Epithelial cell of prostate (primary cell): ENCODE measurements at regions not wholly inside any gene's neighbourhood (a gene's known extent, or its start where the extent isn't known, plus 50 kb on each side); places are given as distances from the start of the nearest gene placed in this dataset.
"Not testable (repeated sequence)": the region's sequence is repeated elsewhere in the genome, so short reads cannot be mapped to it uniquely, and the experiment has no call there.

Experiments
- DNase-seq: peaks from one replicate; pipeline ENCODE4 v3.0.0-alpha.2; 2011; ENCODE audit warnings: low read depth, low spot score
- H3K27ac ChIP-seq: fragments of 450-650 bp; 2 replicates; pipeline ENCODE4 v1.5.1; 2017; ENCODE audit warnings: mild to moderate bottlenecking

DNA sequence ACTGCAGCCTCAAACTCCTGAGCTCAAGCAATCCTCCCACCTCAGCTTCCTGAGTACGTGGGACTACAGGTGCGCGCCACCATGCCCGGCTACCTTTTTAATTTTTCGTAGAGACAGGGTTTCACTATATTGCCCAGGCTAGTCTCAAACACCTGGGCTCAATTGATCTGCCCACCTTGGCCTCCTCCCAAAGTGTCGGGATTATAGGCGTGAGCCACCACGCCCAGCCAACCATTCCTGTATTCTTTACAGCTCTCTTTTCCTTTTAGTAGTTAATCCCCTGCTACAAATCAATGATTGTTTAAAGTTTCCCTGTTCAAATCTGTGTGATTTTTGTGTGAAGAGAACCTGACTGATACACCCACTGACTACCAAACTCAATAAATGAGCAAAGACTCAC lies 75.4 kb upstream of the SVIL start:
- H3K27ac ChIP-seq, result no peak overlapping the region
- DNase-seq, result no peak

DNA sequence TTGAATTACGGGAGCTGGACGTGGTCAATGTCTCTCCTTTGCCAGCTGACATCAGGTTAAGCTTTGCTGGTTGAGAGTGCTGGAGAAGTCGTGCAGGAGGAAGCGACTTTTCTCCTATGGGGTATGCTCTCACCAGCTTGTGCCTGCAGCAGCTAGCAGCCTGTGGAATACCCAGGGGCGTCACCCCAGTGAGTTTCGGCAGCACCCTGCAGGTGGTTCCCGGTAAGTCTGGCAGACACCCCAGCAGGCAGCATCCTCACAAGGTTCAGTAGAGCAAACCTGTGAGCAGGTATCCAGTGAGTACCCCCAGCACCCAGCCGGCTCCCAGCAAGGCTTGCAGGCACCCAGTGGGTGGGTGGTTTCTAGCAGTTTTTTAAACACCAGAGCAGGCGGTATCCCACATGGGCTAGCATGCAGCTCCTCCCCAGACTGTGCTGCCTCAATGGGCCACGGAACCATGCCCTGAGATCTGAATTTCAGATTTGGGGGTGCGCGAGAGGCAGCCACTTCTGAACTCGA lies 74.8 kb upstream of the SVIL start:
- DNase-seq, result no peak
- no peak overlapping the region for H3K27ac ChIP-seq

- no peak for DNase-seq
- no peak overlapping the region for H3K27ac ChIP-seq
These were observed 68.5 kb upstream of the SVIL start for GRCh38 chr10:29703271-29703670.

DNA sequence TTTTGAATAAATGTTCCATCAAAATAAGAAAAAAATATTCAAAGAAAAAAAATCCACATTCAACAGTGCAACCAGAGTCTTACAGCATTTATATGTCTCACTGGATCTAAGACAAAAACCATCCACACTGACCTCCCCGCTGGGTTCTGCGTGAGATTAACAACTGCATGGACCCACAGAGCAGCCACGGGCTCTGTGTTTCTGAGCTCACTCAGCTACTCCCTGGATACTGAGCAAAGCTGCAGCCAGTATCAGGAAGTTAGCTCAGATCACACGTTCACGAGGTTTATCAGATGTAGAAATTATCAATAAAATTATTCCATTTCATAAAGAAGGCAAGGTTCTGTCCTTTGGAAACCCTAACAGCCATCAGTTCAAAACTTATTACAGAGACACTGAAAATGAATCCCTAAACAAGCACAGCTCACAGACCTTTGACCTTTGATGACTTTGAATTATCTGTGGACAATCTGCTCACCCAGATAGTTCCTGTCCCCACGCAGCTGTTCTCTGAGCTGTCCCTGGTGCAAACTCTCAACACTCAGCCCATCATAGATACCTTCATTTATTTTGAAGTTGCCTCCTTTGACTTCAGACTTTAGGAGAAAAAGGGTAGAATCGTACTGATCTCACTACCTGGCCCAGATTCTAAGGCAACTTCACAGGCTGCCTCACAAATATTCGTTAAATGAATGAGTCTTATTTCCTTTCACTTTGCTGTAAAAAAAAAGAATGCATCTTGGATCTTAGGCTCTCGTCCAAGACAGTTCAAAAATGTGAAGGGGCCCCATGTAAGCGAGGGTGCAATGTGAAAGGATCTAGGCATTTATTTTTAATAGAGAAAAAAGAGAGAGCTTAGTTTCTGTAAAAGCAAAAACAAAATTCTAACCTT lies 67.7 kb upstream of the SVIL start:
- H3K27ac ChIP-seq, result no peak overlapping the region
- no peak for DNase-seq

DNA sequence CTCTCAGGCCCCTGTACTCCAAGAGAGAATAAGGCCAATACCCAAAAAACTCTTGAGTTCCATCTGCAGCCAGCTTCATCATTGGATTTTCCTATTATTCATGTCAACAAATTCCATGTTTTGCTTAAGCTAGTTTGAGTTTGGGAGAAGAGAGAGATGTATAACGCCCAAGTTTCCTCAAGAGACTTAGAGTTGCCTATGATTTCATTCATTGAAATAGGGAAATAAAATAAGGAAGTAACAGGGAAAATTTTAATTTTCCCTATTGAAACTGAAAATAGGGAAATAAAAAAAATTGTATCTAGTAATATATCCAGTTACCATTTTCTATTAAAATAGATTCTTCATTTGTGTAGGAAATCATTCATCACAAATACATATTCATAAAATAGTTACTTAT lies 66.5 kb upstream of the SVIL start:
- H3K27ac ChIP-seq, result no peak overlapping the region
- no peak for DNase-seq

DNA sequence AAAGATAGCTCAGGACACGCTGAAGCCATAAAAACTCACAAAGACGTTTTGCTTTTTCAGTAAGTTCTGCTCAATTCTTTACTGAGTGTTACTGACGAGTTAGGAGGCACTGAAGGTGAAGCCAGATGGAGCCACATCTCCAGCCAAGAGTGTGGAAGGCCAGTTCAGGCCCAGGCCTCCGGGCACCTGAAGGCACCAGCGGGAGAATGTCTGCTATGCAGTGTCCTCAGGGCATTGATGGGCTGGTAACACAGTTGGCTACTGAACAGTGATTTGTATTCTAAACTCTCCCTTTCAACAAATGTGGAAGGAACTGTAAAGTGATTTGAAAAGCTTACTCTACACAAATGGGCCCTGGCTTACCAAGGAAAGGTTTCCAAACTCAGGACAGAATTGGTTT lies 64.8 kb upstream of the SVIL start:
- H3K27ac ChIP-seq, result no peak overlapping the region
- DNase-seq, result no peak

GRCh38 chr10:29698773-29699490 lies 64.2 kb upstream of the SVIL start:
- H3K27ac ChIP-seq, result no peak overlapping the region
- no peak for DNase-seq

DNA sequence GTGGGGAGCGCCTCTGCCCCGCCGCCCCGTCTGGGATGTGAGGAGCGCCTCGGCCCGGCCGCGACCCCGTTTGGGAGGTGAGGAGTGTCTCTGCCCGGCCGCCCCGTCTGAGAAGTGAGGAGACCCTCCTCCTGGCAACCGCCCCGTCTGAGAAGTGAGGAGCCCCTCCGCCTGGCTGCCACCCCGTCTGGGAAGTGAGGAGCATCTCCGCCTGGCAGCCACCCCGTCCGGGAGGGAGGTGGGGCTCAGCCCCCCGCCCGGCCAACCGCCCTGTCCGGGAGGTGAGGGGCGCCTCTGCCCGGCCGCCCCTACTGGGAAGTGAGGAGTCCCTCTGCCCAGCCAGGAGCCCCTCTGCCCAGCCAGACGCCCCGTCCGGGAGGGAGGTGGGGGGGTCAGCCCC lies 61.8 kb upstream of the SVIL start:
- not testable (repeated sequence) for H3K27ac ChIP-seq, DNase-seq

GRCh38 chr10:29694121-29694520 lies 59.4 kb upstream of the SVIL start:
- DNase-seq, result no peak
- H3K27ac ChIP-seq, result no peak overlapping the region

DNA sequence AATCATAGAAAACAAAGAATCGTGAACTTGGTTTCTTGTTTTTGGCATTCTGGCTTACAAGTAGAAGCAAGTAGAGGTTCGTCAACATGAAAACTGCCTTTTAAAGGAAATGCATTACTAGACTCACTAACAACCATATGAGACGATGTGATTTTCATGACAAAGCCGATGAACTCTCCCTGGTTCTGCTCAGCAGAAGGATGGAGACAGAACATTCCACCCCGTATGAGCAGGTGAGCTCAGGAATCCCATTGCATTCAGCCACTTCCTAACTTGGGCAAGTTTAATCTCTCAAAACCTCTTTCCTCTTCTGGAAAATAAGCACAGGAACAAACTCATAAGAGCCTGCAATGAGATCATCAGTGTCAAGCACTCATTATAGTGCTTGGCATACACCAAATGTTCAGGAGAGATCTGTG lies 57.4 kb upstream of the SVIL start:
- peak overlapping the region; percentile 74 for H3K27ac ChIP-seq
- peak; percentile 27 for DNase-seq

DNA sequence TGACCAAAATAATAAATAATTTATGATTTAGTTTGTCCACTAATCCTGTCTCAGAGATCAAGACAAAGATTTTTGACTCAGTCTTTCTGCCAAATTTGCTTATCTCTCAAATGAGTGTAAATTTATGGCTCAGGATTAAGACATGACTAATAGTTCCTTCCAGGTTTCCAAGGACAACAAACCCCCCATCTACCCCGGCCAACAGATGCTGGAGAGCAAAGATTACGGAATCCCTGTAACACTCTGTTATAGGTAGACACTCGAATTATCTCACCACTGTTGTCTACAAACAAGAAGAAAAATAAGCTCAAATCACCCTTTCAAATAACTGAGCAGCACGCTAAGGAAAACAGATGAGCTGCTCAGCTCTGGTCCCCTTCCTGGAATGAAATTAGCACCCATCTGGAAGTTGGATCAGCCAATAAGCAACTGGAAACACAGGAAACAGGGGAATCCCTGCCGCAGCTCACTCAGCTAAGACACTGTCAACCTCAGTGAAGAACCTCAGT lies 56.8 kb upstream of the SVIL start:
- H3K27ac ChIP-seq, result peak overlapping the region; percentile 74
- DNase-seq, result peak; percentile 22

DNA sequence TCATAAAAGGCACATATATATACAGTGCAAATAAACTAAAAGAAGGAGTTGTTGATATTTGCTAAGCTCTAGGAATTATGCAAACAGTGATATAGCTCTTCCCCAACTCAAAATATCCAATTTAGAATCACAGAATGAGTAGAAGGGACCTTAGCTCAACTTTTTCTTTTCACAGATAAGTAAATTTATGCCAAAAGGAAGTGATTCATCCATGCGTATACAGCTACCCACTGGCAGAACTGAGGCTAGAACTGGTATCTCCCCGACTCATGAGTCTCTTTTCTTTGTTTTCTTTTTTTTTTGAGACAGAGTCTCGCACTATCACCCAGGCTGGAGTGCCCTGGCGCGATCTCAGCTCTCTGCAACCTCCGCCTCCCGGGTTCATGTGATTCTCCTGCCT lies 54.2 kb upstream of the SVIL start:
- H3K27ac ChIP-seq, result peak overlapping the region; percentile 44
- DNase-seq, result no peak

- H3K27ac ChIP-seq, result peak overlapping the region; percentile 44
- DNase-seq, result no peak
These were observed 53.5 kb upstream of the SVIL start for GRCh38 chr10:29688230-29688661.

DNA sequence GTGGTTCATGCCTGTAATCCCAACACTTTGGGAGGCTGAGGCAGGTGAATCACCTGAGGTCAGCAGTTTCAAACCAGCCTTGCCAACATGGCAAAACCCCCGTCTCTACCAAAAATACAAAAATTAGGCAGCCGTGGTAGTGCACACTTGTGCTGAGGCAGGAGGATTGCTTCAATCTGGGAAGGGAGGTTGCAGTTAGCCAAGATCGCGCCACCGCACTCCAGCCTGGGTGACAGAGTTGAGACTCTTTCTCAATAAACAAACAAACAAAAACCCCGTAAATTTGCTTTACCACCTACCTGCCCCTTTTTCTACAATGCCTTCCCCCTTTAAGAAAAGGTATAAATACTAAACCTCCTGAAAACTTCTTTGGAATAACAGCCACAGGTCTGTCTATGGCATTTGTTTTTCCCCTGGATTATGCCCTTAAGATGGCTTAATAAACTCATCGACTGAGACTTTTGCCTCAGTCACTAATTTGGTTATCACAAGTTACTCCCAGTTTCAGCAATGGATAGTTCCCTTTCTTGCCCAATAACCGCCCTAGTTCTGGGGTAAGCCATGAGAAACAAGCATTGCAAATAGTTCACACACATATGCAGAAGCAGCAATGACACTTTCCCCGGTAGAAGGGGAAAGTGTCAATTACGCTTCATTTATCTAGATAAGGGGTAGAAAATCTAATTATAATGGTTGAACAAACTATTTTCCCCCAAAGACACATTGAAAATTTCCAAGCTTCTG lies 52.8 kb upstream of the SVIL start:
- no peak overlapping the region for H3K27ac ChIP-seq
- DNase-seq, result no peak

- H3K27ac ChIP-seq, result no peak overlapping the region
- DNase-seq, result no peak
These were observed 50.7 kb upstream of the SVIL start for GRCh38 chr10:29685506-29685905.
